ENCODE measurements at regions not wholly inside any gene's neighbourhood (a gene's known extent, or its start where the extent isn't known, plus 50 kb on each side); places are given as distances from the start of the nearest gene placed in this dataset.

DNA sequence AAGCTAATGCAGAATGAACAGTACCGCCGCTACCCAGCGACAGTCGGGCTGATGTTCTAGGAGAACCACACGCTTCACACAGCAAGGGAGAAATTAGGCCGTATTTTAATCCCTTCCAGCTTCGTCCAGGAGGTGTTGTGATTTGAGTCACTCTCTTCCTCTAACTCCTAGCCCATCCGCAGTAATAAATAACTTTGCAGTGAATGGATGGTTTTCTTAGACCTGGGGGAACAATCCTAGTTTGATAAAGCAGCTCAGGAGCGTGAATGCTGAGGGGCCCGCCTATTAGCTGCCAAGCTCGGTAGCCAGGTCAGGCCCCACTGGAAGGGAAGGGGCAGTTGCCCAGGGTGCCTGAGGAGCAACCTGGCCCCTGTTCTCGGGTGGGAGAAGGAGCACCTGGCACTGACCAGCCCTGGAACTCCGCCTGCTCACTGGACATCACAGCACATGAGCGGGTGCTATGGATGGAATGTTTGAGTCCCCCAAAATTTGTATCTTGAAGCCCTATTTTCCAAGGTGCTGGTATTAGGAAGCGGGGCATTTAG is 146.0 kb upstream of the AFDN start:
- intact Hi-C loops (cut with DNase I; ENCODE audit: low total_unique reads) = no loop called here
- no peak for DNase-seq

DNA sequence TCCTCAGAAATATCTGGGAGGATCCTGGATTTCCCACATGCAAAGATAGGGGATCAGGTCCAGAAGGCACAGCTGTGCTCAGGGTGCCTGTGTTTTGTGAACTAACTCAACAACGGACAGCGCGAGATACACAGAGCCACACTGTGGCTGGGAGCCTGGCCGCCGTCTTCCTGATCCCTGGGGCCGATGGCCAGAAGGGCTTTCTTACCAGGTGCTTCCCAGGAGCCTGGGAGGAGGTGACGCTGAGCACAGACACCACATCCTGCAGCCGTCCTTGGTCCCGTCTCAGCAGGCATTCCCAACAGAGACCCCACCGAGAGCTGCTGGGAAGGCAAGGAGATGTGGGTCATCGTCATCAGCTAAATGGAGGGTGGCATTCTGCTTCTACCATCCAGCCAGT is 144.6 kb upstream of the AFDN start:
- TF ChIP-seq, protein P1, sequence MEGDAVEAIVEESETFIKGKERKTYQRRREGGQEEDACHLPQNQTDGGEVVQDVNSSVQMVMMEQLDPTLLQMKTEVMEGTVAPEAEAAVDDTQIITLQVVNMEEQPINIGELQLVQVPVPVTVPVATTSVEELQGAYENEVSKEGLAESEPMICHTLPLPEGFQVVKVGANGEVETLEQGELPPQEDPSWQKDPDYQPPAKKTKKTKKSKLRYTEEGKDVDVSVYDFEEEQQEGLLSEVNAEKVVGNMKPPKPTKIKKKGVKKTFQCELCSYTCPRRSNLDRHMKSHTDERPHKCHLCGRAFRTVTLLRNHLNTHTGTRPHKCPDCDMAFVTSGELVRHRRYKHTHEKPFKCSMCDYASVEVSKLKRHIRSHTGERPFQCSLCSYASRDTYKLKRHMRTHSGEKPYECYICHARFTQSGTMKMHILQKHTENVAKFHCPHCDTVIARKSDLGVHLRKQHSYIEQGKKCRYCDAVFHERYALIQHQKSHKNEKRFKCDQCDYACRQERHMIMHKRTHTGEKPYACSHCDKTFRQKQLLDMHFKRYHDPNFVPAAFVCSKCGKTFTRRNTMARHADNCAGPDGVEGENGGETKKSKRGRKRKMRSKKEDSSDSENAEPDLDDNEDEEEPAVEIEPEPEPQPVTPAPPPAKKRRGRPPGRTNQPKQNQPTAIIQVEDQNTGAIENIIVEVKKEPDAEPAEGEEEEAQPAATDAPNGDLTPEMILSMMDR (IDR thresholded peaks at IDR 0.05 in 8 of 11, conservative IDR thresholded peaks at IDR 0.05 in 3 of 11) = no peak
- no peak for TF ChIP-seq POLR2A (IDR thresholded peaks at IDR 0.05)
- TF ChIP-seq POLR2AphosphoS5 (IDR thresholded peaks at IDR 0.05) = no peak
- DNase-seq = no peak
- Histone ChIP-seq H3K4me1 (peaks cover 4 to 54% (median 37%) of the 10 kb centered on the region in 6 donors), H3K27me3 (replicated peaks in 1 of 7) (peaks cover 0 to 75% (median 8%) of the 10 kb centered on the region in 7 donors), H3K9me3 (no peaks in the 10 kb centered on the region), H3K4me3 (no peak overlapping the region), H3K27ac (peak overlapping the region; percentile 31 to 73 (median 62)), H3K36me3 (no peaks in the 10 kb centered on the region)
- intact Hi-C loops (cut with DNase I; ENCODE audit: low total_unique reads) = no loop called here
- 72 to 85% (median 80%) methylated on average over 5 to 11 of the region's 11 CpGs for WGBS, 5 donors

More for the DNA sequence above, 146.0 kb upstream of the AFDN start:
- no peaks in the 10 kb centered on the region for H3K9me3 ChIP-seq
- no peaks in the 10 kb centered on the region for H3K36me3 ChIP-seq
- WGBS, 5 donors = 89 to 96% (median 93%) methylated on average over 15 of the region's 15 CpGs
- no peak overlapping the region for H3K27ac ChIP-seq
- TF ChIP-seq POLR2A (IDR thresholded peaks at IDR 0.05) = no peak
- TF ChIP-seq, protein P1 (IDR thresholded peaks at IDR 0.05 in 8 of 11, conservative IDR thresholded peaks at IDR 0.05 in 3 of 11) = no peak
- TF ChIP-seq POLR2AphosphoS5 (IDR thresholded peaks at IDR 0.05) = no peak
- peaks cover 0 to 90% (median 8%) of the 10 kb centered on the region in 7 donors for H3K27me3 ChIP-seq (replicated peaks in 1 of 7)
- peaks cover 13 to 66% (median 49%) of the 10 kb centered on the region in 6 donors for H3K4me1 ChIP-seq
- no peak overlapping the region for H3K4me3 ChIP-seq

DNA sequence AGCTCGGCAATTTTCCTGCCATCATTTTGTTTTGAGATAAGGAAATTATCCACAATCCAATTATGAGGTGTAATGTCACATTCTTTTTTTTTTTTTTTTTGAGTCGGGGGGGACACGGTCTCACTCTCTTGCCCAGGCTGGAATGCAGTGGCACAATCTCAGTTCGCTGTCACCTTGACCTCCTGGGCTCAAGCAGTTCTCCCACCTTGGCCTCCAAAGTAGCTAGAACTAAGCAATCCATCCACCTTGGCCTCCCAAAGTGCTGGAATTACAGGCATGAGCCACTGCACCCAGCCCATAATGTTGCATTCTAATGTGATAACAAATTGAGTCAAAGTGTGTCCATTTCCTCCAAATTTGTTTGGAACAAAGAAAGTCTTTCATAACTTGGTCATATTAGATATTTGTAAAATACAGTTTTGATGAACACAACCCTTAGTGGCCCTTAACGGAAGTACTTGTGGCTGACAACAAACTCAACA is 144.1 kb upstream of the AFDN start:
- 65 to 83% (median 72%) methylated on average over 5 of the region's 5 CpGs for WGBS, 5 donors
- H3K4me3 ChIP-seq = no peak overlapping the region
- H3K9me3 ChIP-seq = no peaks in the 10 kb centered on the region
- no peaks in the 10 kb centered on the region for H3K36me3 ChIP-seq
- peaks cover 4 to 49% (median 34%) of the 10 kb centered on the region in 6 donors for H3K4me1 ChIP-seq
- peaks cover 0 to 71% (median 8%) of the 10 kb centered on the region in 7 donors for H3K27me3 ChIP-seq (replicated peaks in 1 of 7)
- no peak for DNase-seq
- intact Hi-C loops (cut with DNase I; ENCODE audit: low total_unique reads) = no loop called here
- TF ChIP-seq, protein P1 (IDR thresholded peaks at IDR 0.05 in 8 of 11, conservative IDR thresholded peaks at IDR 0.05 in 3 of 11) = no peak
- TF ChIP-seq POLR2A (IDR thresholded peaks at IDR 0.05) (no peak), POLR2AphosphoS5 (IDR thresholded peaks at IDR 0.05) (no peak)
- peak overlapping the region; percentile 31 to 73 (median 62) for H3K27ac ChIP-seq

DNA sequence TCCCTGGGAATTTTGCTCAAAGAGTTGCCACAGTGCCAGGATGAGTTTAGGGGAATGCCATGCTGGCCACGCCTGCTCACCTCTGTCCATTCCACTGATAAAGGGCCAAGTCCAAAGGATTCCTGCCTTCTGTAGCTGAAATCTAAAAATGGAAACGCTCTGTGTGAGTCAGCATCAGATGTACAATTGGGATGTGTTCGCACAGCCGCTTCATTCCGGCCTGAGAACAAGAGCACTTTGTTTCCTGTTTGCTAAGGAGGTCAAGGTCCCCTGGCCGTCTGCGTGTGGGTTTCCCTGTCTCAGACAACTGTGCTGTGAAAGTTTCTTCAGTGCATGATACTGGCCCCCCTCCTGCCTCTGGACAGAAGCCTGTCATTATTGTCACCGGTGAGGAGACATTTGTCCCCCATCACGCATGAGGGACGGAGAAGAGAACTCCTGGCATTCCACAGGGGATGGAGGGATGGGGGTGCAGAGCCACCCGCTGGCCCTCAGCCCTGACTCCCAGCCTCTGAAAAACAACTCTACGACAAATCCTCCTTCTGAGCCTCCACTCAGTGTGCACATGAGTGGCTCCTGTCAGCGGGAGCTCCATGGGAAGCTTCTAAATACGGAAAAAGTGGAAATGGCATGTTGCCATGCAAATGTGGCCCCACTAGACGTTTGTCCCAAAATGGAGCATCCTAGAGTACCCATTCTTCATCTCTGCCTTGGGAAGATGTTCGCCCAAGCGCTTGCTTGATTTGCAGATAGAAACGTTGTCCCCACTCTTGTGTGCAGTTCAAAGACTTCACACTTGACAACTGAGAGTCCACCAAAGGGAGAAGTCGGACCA is 143.5 kb upstream of the AFDN start:
- TF ChIP-seq POLR2AphosphoS5 (IDR thresholded peaks at IDR 0.05) = peak in 2 of 3 donors; percentile 23 to 79
- TF ChIP-seq, protein P1 (IDR thresholded peaks at IDR 0.05 in 8 of 11, conservative IDR thresholded peaks at IDR 0.05 in 3 of 11) = no peak
- TF ChIP-seq POLR2A (IDR thresholded peaks at IDR 0.05) = no peak
- H3K4me1 ChIP-seq = peaks cover 4 to 43% (median 30%) of the 10 kb centered on the region in 6 donors
- H3K9me3 ChIP-seq = no peaks in the 10 kb centered on the region
- no peaks in the 10 kb centered on the region for H3K36me3 ChIP-seq
- intact Hi-C loops (cut with DNase I; ENCODE audit: low total_unique reads) = no loop called here
- peak overlapping the region; percentile 31 to 73 (median 62) for H3K27ac ChIP-seq
- DNase-seq = no peak
- H3K27me3 ChIP-seq (replicated peaks in 1 of 7) = peaks cover 0 to 64% (median 4%) of the 10 kb centered on the region in 7 donors
- no peak overlapping the region for H3K4me3 ChIP-seq
- 60 to 73% (median 69%) methylated on average over 19 of the region's 19 CpGs for WGBS, 5 donors
